BE2C (cell line): ENCODE measurements at regions not wholly inside any gene's neighbourhood (a gene's known extent, or its start where the extent isn't known, plus 50 kb on each side); places are given as distances from the start of the nearest gene placed in this dataset.

Experiments
- DNase-seq: peaks from one replicate; pipeline ENCODE4 v3.0.0-alpha.2; 2020
- H3K27me3 ChIP-seq: fragments of 250-450 bp; sonication (Bioruptor Pico); 2 replicates; pipeline ENCODE4 v1.5.1; 2020; ENCODE audit warnings: mild to moderate bottlenecking
- H3K36me3 ChIP-seq: fragments of 250-450 bp; sonication (Bioruptor Pico); 2 replicates; pipeline ENCODE4 v1.5.1; 2020; ENCODE audit warnings: mild to moderate bottlenecking
- H3K4me1 ChIP-seq: fragments of 250-450 bp; sonication (Bioruptor Pico); 2 replicates; pipeline ENCODE4 v1.5.1; 2020
- H3K4me3 ChIP-seq: 2 replicates; pipeline ENCODE4 v1.5.1; 2011; ENCODE audit warnings: low read depth, low read length
- H3K9me3 ChIP-seq: fragments of 250-450 bp; sonication (Bioruptor Pico); 2 replicates; pipeline ENCODE4 v1.5.1; 2020
- CTCF ChIP-seq: IDR thresholded peaks from 2 replicates; pipeline ENCODE4 v1.5.1; 2012; ENCODE audit warnings: mild to moderate bottlenecking, low read depth, low read length

- TF ChIP-seq CTCF = no peak
- no peaks in the 10 kb centered on the region for H3K9me3 ChIP-seq
- no peaks in the 10 kb centered on the region; the same call in 1 of the 2 replicates for H3K36me3 ChIP-seq
- H3K4me1 ChIP-seq = peaks cover 35% of the 10 kb centered on the region
- H3K27me3 ChIP-seq = no peaks in the 10 kb centered on the region
- no peak for DNase-seq
- no peak overlapping the region for H3K4me3 ChIP-seq
Measured at GRCh38 chr17:77318491-77319210, 177.9 kb downstream of the SEC14L1 start.

GRCh38 chr17:77319211-77320043 is 178.7 kb downstream of the SEC14L1 start:
- peak overlapping the region; percentile 50 for H3K4me3 ChIP-seq
- no peak for TF ChIP-seq CTCF
- peak; percentile 75 for DNase-seq

GRCh38 chr17:77320044-77320440 is 179.3 kb downstream of the SEC14L1 start:
- H3K36me3 ChIP-seq = no peaks in the 10 kb centered on the region
- no peaks in the 10 kb centered on the region for H3K27me3 ChIP-seq
- H3K9me3 ChIP-seq = no peaks in the 10 kb centered on the region
- peaks cover 44% of the 10 kb centered on the region for H3K4me1 ChIP-seq
- no peak for DNase-seq
- peak overlapping the region; percentile 50 for H3K4me3 ChIP-seq
- TF ChIP-seq CTCF = no peak

More at GRCh38 chr17:77319211-77320043, 178.7 kb downstream of the SEC14L1 start:
- Histone ChIP-seq H3K4me1 (peaks cover 43% of the 10 kb centered on the region), H3K9me3 (no peaks in the 10 kb centered on the region), H3K36me3 (no peaks in the 10 kb centered on the region; the same call in 1 of the 2 replicates), H3K27me3 (no peaks in the 10 kb centered on the region)

GRCh38 chr17:77320485-77321256 is 179.9 kb downstream of the SEC14L1 start:
- Histone ChIP-seq H3K4me3 (peak overlapping the region; percentile 50), H3K36me3 (no peaks in the 10 kb centered on the region), H3K4me1 (peaks cover 44% of the 10 kb centered on the region), H3K9me3 (no peaks in the 10 kb centered on the region), H3K27me3 (no peaks in the 10 kb centered on the region)
- no peak for TF ChIP-seq CTCF
- peak; percentile 4 for DNase-seq

- TF ChIP-seq CTCF = no peak
- Histone ChIP-seq H3K9me3 (no peaks in the 10 kb centered on the region), H3K27me3 (no peaks in the 10 kb centered on the region), H3K4me3 (peak overlapping the region; percentile 35), H3K36me3 (no peaks in the 10 kb centered on the region), H3K4me1 (peaks cover 44% of the 10 kb centered on the region)
- DNase-seq = peak; percentile 8
Measured at GRCh38 chr17:77321649-77322513, 181.1 kb downstream of the SEC14L1 start.
